ENCODE measurements at regions not wholly inside any gene's neighbourhood (a gene's known extent, or its start where the extent isn't known, plus 50 kb on each side); places are given as distances from the start of the nearest gene placed in this dataset.

DNA sequence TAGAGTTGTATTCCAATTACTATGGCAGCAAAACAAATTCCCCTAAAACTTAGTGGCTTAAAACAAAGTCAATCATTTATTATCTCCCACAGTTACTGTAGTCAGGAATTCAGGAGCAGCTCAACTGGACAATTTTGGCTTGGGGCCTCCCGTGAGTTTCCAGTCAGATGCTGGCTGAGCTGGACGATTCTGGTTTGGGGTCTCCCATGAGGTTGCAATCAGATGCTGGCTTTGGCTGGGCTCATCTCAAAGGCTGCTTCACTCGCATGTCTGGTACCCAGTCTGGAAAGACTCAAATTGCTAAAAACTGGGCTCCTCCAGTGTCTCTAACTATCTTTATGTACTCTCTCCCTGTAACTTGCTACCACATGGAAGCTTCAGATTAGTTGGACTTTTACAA lies 130.1 kb downstream of the C5orf15 start:
- intact Hi-C loops (cut with DNase I): no loop called here
- DNase-seq: no peak
- TF ChIP-seq, protein P1, sequence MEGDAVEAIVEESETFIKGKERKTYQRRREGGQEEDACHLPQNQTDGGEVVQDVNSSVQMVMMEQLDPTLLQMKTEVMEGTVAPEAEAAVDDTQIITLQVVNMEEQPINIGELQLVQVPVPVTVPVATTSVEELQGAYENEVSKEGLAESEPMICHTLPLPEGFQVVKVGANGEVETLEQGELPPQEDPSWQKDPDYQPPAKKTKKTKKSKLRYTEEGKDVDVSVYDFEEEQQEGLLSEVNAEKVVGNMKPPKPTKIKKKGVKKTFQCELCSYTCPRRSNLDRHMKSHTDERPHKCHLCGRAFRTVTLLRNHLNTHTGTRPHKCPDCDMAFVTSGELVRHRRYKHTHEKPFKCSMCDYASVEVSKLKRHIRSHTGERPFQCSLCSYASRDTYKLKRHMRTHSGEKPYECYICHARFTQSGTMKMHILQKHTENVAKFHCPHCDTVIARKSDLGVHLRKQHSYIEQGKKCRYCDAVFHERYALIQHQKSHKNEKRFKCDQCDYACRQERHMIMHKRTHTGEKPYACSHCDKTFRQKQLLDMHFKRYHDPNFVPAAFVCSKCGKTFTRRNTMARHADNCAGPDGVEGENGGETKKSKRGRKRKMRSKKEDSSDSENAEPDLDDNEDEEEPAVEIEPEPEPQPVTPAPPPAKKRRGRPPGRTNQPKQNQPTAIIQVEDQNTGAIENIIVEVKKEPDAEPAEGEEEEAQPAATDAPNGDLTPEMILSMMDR (IDR thresholded peaks at IDR 0.05): no peak
- no peaks in the 10 kb centered on the region for H3K4me1 ChIP-seq
- no peaks in the 10 kb centered on the region for H3K36me3 ChIP-seq
- H3K4me3 ChIP-seq: no peak overlapping the region
- no peak overlapping the region for H3K27ac ChIP-seq
- no peaks in the 10 kb centered on the region for H3K27me3 ChIP-seq
- ATAC-seq: no peak
- no peaks in the 10 kb centered on the region for H3K9me3 ChIP-seq

DNA sequence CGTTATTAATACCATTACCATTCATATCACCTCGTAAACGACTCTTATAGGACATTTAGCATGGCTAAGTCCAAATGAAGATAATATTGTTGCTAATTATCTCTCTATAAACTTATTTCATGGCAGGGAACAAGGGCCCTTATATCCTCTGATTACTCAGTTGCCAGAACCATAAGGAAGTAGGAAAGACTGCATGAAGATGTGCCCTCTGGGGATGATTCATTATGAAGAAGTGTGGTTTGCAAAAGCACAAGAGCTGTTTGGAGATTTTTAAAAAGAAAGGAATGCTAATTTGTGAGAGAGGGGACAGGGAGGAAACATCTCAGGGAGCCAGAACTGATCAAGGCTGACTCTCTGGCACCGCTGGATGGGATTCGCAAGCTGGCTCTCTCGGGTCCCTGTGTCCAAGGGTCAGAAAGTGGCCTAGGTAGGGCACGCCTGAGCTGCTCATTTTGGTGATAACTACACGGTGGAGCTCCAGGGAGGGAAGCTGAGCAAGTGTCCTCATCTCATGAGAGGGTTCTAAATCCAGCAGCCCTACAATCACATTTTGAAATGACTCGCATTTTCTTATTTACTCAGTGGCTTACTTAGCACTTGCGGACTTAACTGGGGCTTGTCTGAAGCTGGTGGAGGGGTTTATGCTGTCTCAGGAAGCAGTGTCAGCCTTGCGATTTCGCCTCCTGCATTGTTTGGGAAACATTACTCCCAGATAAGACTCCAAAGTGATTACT lies 136.8 kb downstream of the C5orf15 start:
- TF ChIP-seq, protein P1 (IDR thresholded peaks at IDR 0.05): no peak
- H3K4me3 ChIP-seq: no peak overlapping the region

DNA sequence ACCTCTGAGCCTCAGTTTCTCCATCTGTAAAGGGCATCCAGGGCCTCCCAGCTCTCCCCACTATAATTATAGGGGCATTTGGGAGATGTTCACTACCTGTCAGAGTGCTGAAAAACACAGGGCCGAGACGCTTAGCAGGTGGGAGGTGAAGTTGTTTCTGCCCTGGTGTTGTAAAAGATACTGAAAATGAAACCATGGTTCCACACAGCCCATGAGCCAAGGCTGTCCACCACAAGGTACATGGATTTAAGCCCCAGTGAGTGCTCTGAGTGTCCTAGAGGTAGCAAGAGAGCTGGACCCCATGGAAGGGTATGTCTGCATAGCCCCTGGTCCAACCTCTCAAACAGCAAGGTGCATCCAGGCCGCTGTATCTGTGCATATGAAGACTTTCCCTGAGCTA lies 137.5 kb downstream of the C5orf15 start:
- TF ChIP-seq, protein P1 (IDR thresholded peaks at IDR 0.05): no peak
- intact Hi-C loops (cut with DNase I): no loop called here
- no peaks in the 10 kb centered on the region for H3K9me3 ChIP-seq
- no peak overlapping the region for H3K4me3 ChIP-seq
- H3K36me3 ChIP-seq: no peaks in the 10 kb centered on the region
- no peaks in the 10 kb centered on the region for H3K4me1 ChIP-seq
- DNase-seq (no peak), ATAC-seq (no peak)
- no peak overlapping the region for H3K27ac ChIP-seq
- H3K27me3 ChIP-seq: no peaks in the 10 kb centered on the region

More for the DNA sequence above, 136.8 kb downstream of the C5orf15 start:
- intact Hi-C loops (cut with DNase I): no loop called here
- no peaks in the 10 kb centered on the region for H3K36me3 ChIP-seq
- ATAC-seq (no peak), DNase-seq (no peak)
- no peaks in the 10 kb centered on the region for H3K27me3 ChIP-seq
- no peaks in the 10 kb centered on the region for H3K9me3 ChIP-seq
- H3K27ac ChIP-seq: no peak overlapping the region
- no peaks in the 10 kb centered on the region for H3K4me1 ChIP-seq

DNA sequence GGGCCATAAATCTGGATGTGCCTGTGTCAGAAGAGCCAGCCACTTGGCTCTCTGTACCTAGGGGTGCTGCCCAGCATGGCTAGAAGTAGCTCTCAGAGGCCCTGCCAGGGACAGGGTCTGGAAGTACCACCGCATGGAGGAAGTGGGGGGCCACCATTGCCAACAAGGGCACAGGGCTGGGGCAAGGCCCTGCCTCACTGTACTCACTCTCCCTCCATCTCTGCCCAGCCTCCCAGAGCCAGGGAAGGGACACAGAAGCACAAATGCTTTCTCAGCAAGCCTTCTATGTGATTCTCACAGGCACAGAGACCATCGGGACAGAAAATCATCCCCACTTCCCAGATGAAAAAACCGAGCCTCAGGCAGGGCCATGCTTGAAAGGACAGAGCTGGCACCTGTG lies 138.1 kb downstream of the C5orf15 start:
- Histone ChIP-seq H3K4me3 (no peak overlapping the region), H3K27ac (no peak overlapping the region), H3K36me3 (no peaks in the 10 kb centered on the region), H3K27me3 (no peaks in the 10 kb centered on the region), H3K9me3 (no peaks in the 10 kb centered on the region), H3K4me1 (no peaks in the 10 kb centered on the region)
- DNase-seq (no peak), ATAC-seq (no peak)
- TF ChIP-seq, protein P1 (IDR thresholded peaks at IDR 0.05): no peak
- intact Hi-C loops (cut with DNase I): no loop called here

DNA sequence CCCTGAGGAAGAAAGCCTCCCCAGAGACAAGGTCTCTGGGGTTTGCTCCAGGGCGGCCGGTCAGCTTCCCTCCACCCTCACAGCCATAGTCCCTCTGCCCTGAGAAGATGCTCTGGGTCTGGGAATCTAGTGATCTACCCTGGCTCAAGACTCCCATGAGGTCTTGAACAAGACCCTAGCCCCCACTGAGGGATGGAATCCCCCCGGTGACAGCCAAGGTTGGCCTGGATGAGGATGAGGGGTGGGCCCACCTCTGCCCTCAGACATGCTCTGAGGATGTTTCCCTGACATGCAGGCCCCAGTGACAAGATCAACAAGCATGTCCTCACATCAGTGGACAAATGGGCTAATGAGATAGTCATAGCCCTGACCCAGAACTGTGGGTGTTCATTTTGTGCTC lies 138.6 kb downstream of the C5orf15 start:
- Histone ChIP-seq H3K4me3 (no peak overlapping the region), H3K9me3 (no peaks in the 10 kb centered on the region), H3K27ac (no peak overlapping the region), H3K27me3 (no peaks in the 10 kb centered on the region), H3K36me3 (no peaks in the 10 kb centered on the region), H3K4me1 (no peaks in the 10 kb centered on the region)
- intact Hi-C loops (cut with DNase I): no loop called here
- no peak for ATAC-seq
- DNase-seq: no peak
- TF ChIP-seq, protein P1 (IDR thresholded peaks at IDR 0.05): no peak

DNA sequence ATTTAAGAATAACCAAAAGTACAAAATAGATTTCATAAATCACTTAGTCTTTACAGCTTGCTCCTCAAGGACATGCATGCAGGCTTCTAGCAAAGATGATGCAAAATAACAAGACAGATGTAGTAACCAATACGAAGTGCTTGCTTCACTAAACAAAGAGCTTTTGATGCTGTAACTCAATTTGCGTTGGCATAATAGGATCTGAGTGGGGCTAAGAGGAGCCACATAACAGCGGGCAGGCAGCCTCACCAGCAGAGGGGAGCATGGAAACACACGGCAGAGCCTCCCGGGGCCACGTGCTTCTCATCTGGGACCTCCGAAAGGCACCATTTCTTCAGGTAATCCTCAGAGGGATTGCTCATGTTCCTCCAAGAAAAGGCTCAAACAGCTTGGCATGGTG lies 139.7 kb downstream of the C5orf15 start:
- Histone ChIP-seq H3K4me1 (no peaks in the 10 kb centered on the region), H3K9me3 (no peaks in the 10 kb centered on the region), H3K36me3 (no peaks in the 10 kb centered on the region), H3K27ac (no peak overlapping the region), H3K4me3 (no peak overlapping the region), H3K27me3 (no peaks in the 10 kb centered on the region)
- DNase-seq (no peak), ATAC-seq (no peak)
- TF ChIP-seq, protein P1 (IDR thresholded peaks at IDR 0.05): no peak
- intact Hi-C loops (cut with DNase I): no loop called here

All from upper lobe of right lung (tissue), 1 donor.